Endothelial cell of umbilical vein (primary cell): ENCODE measurements at regions not wholly inside any gene's neighbourhood (a gene's known extent, or its start where the extent isn't known, plus 50 kb on each side); places are given as distances from the start of the nearest gene placed in this dataset.

Source experiments
- BruUV-seq: library from RNA; stranded (reverse); fragments of 400-500 nt; replicated peaks from 2 replicates; lab custom pipeline; 2021; lab: Mats Ljungman, UMichigan
- CTCF ChIA-PET: fragments of 300-600, 350-600 bp; sonication (Branson Sonifier 250); formaldehyde crosslinking; loops from one replicate; lab custom pipeline; 2021; ENCODE audit warnings: antibody characterized with exemption, inconsistent platforms; lab: Charles Lee
- POLR2A ChIA-PET: fragments of 300-600, 350-600 bp; sonication (Branson Sonifier 250); formaldehyde crosslinking; loops from one replicate; lab custom pipeline; 2021; ENCODE audit warnings: antibody characterized with exemption, inconsistent platforms; lab: Charles Lee
- DNase-seq: peaks from one replicate; pipeline ENCODE4 v3.0.0-alpha.2; 2011; ENCODE audit warnings: low read depth, low spot score
- FAIRE-seq: peaks from 2 replicates; lab custom pipeline; 2011; peaks lifted over from hg19 to GRCh38; lab: Jason Lieb, UNC
- H2AFZ ChIP-seq: 2 replicates; pipeline ENCODE4 v1.6.0; 2012; ENCODE audit warnings: low read depth, low read length, control low read depth, inconsistent platforms
- H3K27ac ChIP-seq: 2 replicates; pipeline ENCODE4 v1.5.1; 2011; ENCODE audit warnings: low read depth, mild to moderate bottlenecking, control low read depth, low read length, moderate library complexity; ENCODE audit not compliant: insufficient read depth
- H3K27me3 ChIP-seq, 2 experiments: 2 replicates each; pipeline versions ENCODE4 v1.6.0 to v1.6.1; 2011; ENCODE audit warnings: low read length in 2 of 2, mixed read lengths in 1 of 2; ENCODE audit not compliant: control insufficient read depth in 2 of 2, insufficient read depth in 2 of 2
- H3K36me3 ChIP-seq, 2 experiments: 2 replicates in 1 of 2; 3 replicates in 1 of 2; pipeline ENCODE4 v1.5.1; 2011; ENCODE audit warnings: low read length in 2 of 2, mild to moderate bottlenecking in 1 of 2, moderate library complexity in 1 of 2; ENCODE audit not compliant: control insufficient read depth in 2 of 2, insufficient read depth in 2 of 2; ENCODE audit errors: extremely low read depth in 1 of 2
- H3K4me1 ChIP-seq: 3 replicates; pipeline ENCODE4 v1.5.1; 2011; ENCODE audit warnings: mild to moderate bottlenecking, low read length; ENCODE audit not compliant: control insufficient read depth, insufficient read depth; ENCODE audit errors: extremely low read depth
- H3K4me2 ChIP-seq: 2 replicates; pipeline ENCODE4 v1.6.1; 2011; ENCODE audit warnings: low read length, control low read depth, mixed read lengths; ENCODE audit not compliant: insufficient read depth
- H3K4me3 ChIP-seq, 3 experiments: fragments of 200-600 bp in 1 of 3; sonication (generic), shearing (Covaris generic) in 1 of 3; replicated peaks in 1 of 3; 2 replicates each; pipeline ENCODE4 v1.5.1; 2011 to 2016; ENCODE audit warnings: control low read depth in 3 of 3, low read length in 3 of 3, mild to moderate bottlenecking in 2 of 3, inconsistent platforms in 1 of 3, low read depth in 1 of 3, moderate library complexity in 1 of 3; ENCODE audit not compliant: insufficient read depth in 1 of 3
- H3K79me2 ChIP-seq: 2 replicates; pipeline ENCODE4 v1.6.0; 2012; ENCODE audit warnings: low read length, inconsistent platforms; ENCODE audit not compliant: control insufficient read depth, insufficient read depth
- H3K9ac ChIP-seq: replicated peaks from 2 replicates; pipeline ENCODE3; 2011; ENCODE audit warnings: low read length, control low read depth; ENCODE audit not compliant: insufficient read depth; ENCODE audit errors: extremely low read depth
- H3K9me1 ChIP-seq: replicated peaks from 3 replicates; pipeline ENCODE4 v1.6.0; 2011; ENCODE audit warnings: mild to moderate bottlenecking, low read length; ENCODE audit not compliant: control insufficient read depth, insufficient read depth; ENCODE audit errors: extremely low read depth
- H3K9me3 ChIP-seq: replicated peaks from 2 replicates; pipeline ENCODE4 v1.5.1; 2012; ENCODE audit warnings: low read length, inconsistent platforms; ENCODE audit not compliant: control insufficient read depth, insufficient read depth
- H4K20me1 ChIP-seq: replicated peaks from 2 replicates; pipeline ENCODE3; 2011; ENCODE audit warnings: mild to moderate bottlenecking, low read length; ENCODE audit not compliant: control insufficient read depth, insufficient read depth; ENCODE audit errors: extremely low read depth
- EZH2 ChIP-seq: IDR thresholded peaks from 2 replicates; pipeline ENCODE4 v1.6.1; 2012; ENCODE audit warnings: borderline replicate concordance, low read depth, mild to moderate bottlenecking, moderate library complexity, low read length, inconsistent platforms; ENCODE audit not compliant: severe bottlenecking
- FOS ChIP-seq: IDR thresholded peaks from 2 replicates; pipeline ENCODE4 v1.6.1; 2011; ENCODE audit warnings: mild to moderate bottlenecking, low read length, moderate library complexity, borderline replicate concordance; ENCODE audit not compliant: insufficient read depth
- GATA2 ChIP-seq: IDR thresholded peaks from 2 replicates; pipeline ENCODE4 v1.7.0; 2011; ENCODE audit warnings: low read depth, mild to moderate bottlenecking, moderate library complexity, mixed read lengths, low read length; ENCODE audit not compliant: insufficient read length, insufficient read depth
- JUN ChIP-seq: IDR thresholded peaks from 2 replicates; pipeline ENCODE4 v1.6.1; 2011; ENCODE audit warnings: borderline replicate concordance, low read depth; ENCODE audit not compliant: insufficient read length, insufficient read depth
- MYC ChIP-seq: IDR thresholded peaks from one replicate; pipeline ENCODE4 v1.6.1; 2011; ENCODE audit warnings: mild to moderate bottlenecking, low read depth, low read length
- POLR2A ChIP-seq: IDR thresholded peaks from 2 replicates; pipeline ENCODE4 v1.6.1; 2012; ENCODE audit warnings: low read depth, mild to moderate bottlenecking, control low read depth, low read length
- POLR2AphosphoS5 ChIP-seq: IDR thresholded peaks from 2 replicates; pipeline ENCODE4 v1.6.1; 2012; ENCODE audit warnings: low read depth, mild to moderate bottlenecking, control low read depth, low read length, moderate library complexity; ENCODE audit not compliant: insufficient read depth
- dilution Hi-C: fragments of 300-500 bp; cut with MboI; formaldehyde crosslinking; loops from one replicate; pipeline ENCODE4 v1.15.0; 2019; ENCODE audit warnings: low sequenced_read_pairs; ENCODE audit not compliant: extremely low pct_ligation_motif_present
- intact Hi-C: fragments of 100-400 bp; cut with micrococcal nuclease; formaldehyde crosslinking; loops from one replicate; pipeline ENCODE4 v1.10.0; 2022
- TF ChIP-seq, protein P1 (sequence below), 2 donors: IDR thresholded peaks; 1 replicate in 1 of 2; 2 replicates in 1 of 2; pipeline ENCODE4 v1.5.1; 2011; ENCODE audit warnings: low read length in 2 of 2, mild to moderate bottlenecking in 2 of 2, moderate library complexity in 2 of 2, control low read depth in 1 of 2, inconsistent platforms in 1 of 2, low read depth in 1 of 2; ENCODE audit not compliant: insufficient read depth in 1 of 2; ENCODE audit errors: extremely low read depth in 1 of 2
- TF ChIP-seq, protein P2 (sequence below): IDR thresholded peaks from 2 replicates; pipeline ENCODE4 v1.6.1; 2011; ENCODE audit not compliant: insufficient read depth, insufficient read length

DNA sequence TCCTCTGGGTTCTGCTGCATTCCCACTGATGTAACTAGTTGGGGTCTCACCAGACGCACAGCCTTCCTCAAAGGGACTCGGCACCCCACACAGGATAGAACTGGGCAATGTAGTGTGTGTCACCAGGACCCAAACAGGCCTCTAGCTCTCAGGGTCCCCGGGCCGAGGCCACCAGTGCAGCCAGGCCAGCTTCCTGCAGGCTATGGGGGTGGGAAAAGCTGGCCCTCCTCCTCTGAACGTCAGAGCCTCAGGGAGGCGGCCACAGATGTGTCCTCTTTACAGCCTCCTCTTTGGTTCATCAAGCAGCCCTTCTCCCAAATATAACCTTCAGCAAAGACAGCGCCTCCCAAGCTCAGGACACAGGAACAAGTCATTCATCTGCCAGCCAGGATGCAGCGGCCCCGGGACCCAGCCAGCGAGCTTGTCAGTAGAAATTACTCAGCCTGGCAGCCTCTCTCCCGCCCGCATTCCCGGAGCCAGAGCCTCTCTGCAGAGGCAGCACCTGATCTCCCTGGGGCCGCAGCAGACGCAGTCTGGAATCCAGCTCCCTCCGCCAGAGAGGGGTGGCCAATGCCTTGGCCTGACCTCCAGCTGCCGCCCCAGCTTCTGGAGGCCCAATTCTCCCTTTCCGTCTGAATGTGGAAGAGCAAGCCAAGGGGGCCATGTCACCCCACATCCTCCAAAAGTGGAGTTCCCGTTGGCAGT is 288.5 kb downstream of the FBXW7 start:
- dilution Hi-C loops = no loop called here
- Histone ChIP-seq H4K20me1 (no peaks in the 10 kb centered on the region), H3K4me1 (peaks cover 27% of the 10 kb centered on the region), H3K27me3 (no peaks in the 10 kb centered on the region), H3K79me2 (no peaks in the 10 kb centered on the region), H3K9me3 (no peaks in the 10 kb centered on the region), H3K4me2 (no peak overlapping the region), H3K9ac (no peak overlapping the region), H2AFZ (no peak overlapping the region), H3K36me3 (no peaks in the 10 kb centered on the region), H3K4me3 (no peak overlapping the region), H3K27ac (no peak overlapping the region), H3K9me1 (no peaks in the 10 kb centered on the region)
- POLR2A ChIA-PET = no interaction called here
- BruUV-seq = no TSS peak
- intact Hi-C loops = no loop called here
- FAIRE-seq (no peak), DNase-seq (no peak)
- TF ChIP-seq POLR2A = no peak
- TF ChIP-seq GATA2 = no peak
- no peak for TF ChIP-seq POLR2AphosphoS5
- no peak for TF ChIP-seq MYC
- TF ChIP-seq EZH2 = no peak
- TF ChIP-seq FOS = no peak
- TF ChIP-seq, protein P1, sequence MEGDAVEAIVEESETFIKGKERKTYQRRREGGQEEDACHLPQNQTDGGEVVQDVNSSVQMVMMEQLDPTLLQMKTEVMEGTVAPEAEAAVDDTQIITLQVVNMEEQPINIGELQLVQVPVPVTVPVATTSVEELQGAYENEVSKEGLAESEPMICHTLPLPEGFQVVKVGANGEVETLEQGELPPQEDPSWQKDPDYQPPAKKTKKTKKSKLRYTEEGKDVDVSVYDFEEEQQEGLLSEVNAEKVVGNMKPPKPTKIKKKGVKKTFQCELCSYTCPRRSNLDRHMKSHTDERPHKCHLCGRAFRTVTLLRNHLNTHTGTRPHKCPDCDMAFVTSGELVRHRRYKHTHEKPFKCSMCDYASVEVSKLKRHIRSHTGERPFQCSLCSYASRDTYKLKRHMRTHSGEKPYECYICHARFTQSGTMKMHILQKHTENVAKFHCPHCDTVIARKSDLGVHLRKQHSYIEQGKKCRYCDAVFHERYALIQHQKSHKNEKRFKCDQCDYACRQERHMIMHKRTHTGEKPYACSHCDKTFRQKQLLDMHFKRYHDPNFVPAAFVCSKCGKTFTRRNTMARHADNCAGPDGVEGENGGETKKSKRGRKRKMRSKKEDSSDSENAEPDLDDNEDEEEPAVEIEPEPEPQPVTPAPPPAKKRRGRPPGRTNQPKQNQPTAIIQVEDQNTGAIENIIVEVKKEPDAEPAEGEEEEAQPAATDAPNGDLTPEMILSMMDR (IDR thresholded peaks at IDR 0.05; ENCODE audit: extremely low read depth in 1 of 2, insufficient read depth in 1 of 2, low read depth in 1 of 2, low read length in 2 of 2) = no peak
- TF ChIP-seq JUN = no peak
- TF ChIP-seq, protein P2, sequence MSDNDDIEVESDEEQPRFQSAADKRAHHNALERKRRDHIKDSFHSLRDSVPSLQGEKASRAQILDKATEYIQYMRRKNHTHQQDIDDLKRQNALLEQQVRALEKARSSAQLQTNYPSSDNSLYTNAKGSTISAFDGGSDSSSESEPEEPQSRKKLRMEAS = no peak
- CTCF ChIA-PET = no interaction called here
